ENCODE measurements at regions not wholly inside any gene's neighbourhood (a gene's known extent, or its start where the extent isn't known, plus 50 kb on each side); places are given as distances from the start of the nearest gene placed in this dataset.

DNA sequence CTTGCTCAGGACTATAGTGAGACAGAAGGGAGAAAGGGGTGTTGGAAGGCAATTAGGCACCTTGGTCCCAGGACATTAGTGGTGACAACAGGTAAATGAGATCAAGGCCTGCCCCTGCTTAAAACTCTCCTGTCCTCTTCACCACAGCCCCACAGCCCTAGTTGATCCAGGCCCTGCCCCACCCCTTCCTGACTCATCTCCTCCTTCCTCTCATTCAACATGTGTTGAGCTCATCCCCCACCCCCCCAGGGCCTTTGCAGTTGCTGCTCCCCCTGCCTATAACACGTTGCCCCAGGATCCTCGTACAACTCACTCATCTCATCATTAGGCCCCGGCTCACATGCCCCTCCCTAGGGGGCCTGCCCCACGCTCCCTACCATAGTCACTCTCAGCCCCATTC, 66.8 kb downstream of the TSPAN17 start:
- TF ChIP-seq, protein P1, sequence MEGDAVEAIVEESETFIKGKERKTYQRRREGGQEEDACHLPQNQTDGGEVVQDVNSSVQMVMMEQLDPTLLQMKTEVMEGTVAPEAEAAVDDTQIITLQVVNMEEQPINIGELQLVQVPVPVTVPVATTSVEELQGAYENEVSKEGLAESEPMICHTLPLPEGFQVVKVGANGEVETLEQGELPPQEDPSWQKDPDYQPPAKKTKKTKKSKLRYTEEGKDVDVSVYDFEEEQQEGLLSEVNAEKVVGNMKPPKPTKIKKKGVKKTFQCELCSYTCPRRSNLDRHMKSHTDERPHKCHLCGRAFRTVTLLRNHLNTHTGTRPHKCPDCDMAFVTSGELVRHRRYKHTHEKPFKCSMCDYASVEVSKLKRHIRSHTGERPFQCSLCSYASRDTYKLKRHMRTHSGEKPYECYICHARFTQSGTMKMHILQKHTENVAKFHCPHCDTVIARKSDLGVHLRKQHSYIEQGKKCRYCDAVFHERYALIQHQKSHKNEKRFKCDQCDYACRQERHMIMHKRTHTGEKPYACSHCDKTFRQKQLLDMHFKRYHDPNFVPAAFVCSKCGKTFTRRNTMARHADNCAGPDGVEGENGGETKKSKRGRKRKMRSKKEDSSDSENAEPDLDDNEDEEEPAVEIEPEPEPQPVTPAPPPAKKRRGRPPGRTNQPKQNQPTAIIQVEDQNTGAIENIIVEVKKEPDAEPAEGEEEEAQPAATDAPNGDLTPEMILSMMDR (IDR thresholded peaks at IDR 0.05; ENCODE audit: insufficient read depth, low read length): no peak
- no peak for TF ChIP-seq POLR2AphosphoS5 (IDR thresholded peaks at IDR 0.05; ENCODE audit: low read depth)

All from HL-60 (cell line).